K562 (cell line): ENCODE measurements at regions not wholly inside any gene's neighbourhood (a gene's known extent, or its start where the extent isn't known, plus 50 kb on each side); places are given as distances from the start of the nearest gene placed in this dataset.

ENCODE experiments used
- ATAC-seq: fragments of 200-7000 bp; cut with Tn5 transposase; 3 replicates; pipeline ENCODE4 v1.9.1; 2020; ENCODE audit warnings: moderate library complexity
- BruUV-seq: library from RNA; stranded (reverse); fragments of 400-500 nt; replicated peaks from 2 replicates; lab custom pipeline; 2021; lab: Mats Ljungman, UMichigan
- CTCF ChIA-PET: fragments of 300-600 bp; formaldehyde crosslinking; extraction: SDS; loops from one replicate; lab custom pipeline; 2021; ENCODE audit warnings: low intra/inter-chr PET ratio; lab: Yijun Ruan, JAX
- POLR2A ChIA-PET: fragments of 300-600, 350-650 bp; sonication (Branson Sonifier 250); formaldehyde crosslinking; extraction: SDS; loops from one replicate; lab custom pipeline; 2021; ENCODE audit warnings: antibody characterized with exemption, inconsistent platforms; lab: Yijun Ruan, JAX
- DNase-seq, 4 experiments: peaks; one replicate each; pipeline versions ENCODE4 v3.0.0 to v3.0.0-alpha.2; 2011 to 2018; ENCODE audit warnings: low spot score in 3 of 4, mixed read lengths in 3 of 4; ENCODE audit errors: extremely low read depth in 1 of 4
- FAIRE-seq: peaks from 2 replicates; lab custom pipeline; 2011; peaks lifted over from hg19 to GRCh38; lab: Jason Lieb, UNC
- H2AFZ ChIP-seq: 2 replicates; pipeline ENCODE4 v1.6.0; 2011; ENCODE audit warnings: low read depth, low read length, control low read depth, inconsistent platforms
- H3K27ac ChIP-seq: fragments of 200-600 bp; 3 replicates; pipeline ENCODE4 v1.8.0; 2011; ENCODE audit warnings: low read depth, mild to moderate bottlenecking, control low read depth, inconsistent platforms, low read length, moderate library complexity, mixed read lengths; ENCODE audit errors: extremely low read depth
- H3K27me3 ChIP-seq, 2 experiments: fragments of 300-600 bp in 1 of 2; 2 replicates in 1 of 2; 3 replicates in 1 of 2; pipeline versions ENCODE4 v1.6.0 to v1.8.0; 2011; ENCODE audit warnings: inconsistent platforms in 2 of 2, low read length in 2 of 2, mild to moderate bottlenecking in 1 of 2, mixed read lengths in 1 of 2, moderate library complexity in 1 of 2; ENCODE audit not compliant: control insufficient read depth in 2 of 2, insufficient read depth in 2 of 2
- H3K36me3 ChIP-seq: fragments of 300-600 bp; 3 replicates; pipeline ENCODE4 v1.8.0; 2011; ENCODE audit warnings: mild to moderate bottlenecking, low read length, inconsistent platforms; ENCODE audit not compliant: control insufficient read depth, insufficient read depth
- H3K4me1 ChIP-seq, 2 experiments: fragments of 200-600 bp in 1 of 2; replicated peaks in 1 of 2; 2 replicates in 1 of 2; 3 replicates in 1 of 2; pipeline versions ENCODE4 v1.5.1 to v1.8.0; 2011; ENCODE audit warnings: inconsistent platforms in 2 of 2, low read length in 2 of 2, mild to moderate bottlenecking in 1 of 2, mixed read lengths in 1 of 2, moderate library complexity in 1 of 2; ENCODE audit not compliant: control insufficient read depth in 2 of 2, insufficient read depth in 2 of 2
- H3K4me2 ChIP-seq: 2 replicates; pipeline ENCODE4 v1.6.1; 2011; ENCODE audit warnings: low read length, control low read depth, inconsistent platforms, mixed read lengths; ENCODE audit not compliant: insufficient read depth
- H3K4me3 ChIP-seq: fragments of 200-600 bp; sonication (generic), shearing (Covaris generic); 2 replicates; pipeline ENCODE4 v1.5.1; 2016; ENCODE audit warnings: control low read depth, inconsistent platforms
- H3K79me2 ChIP-seq: fragments of 200-600 bp; 3 replicates; pipeline ENCODE4 v1.8.0; 2011; ENCODE audit warnings: low read length, inconsistent platforms; ENCODE audit not compliant: control insufficient read depth, insufficient read depth
- H3K9ac ChIP-seq, 2 experiments: 2 replicates each; pipeline versions ENCODE4 v1.6.0 to v1.6.1; 2011; ENCODE audit warnings: low read depth in 2 of 2, low read length in 2 of 2, control low read depth in 1 of 2, inconsistent platforms in 1 of 2, mild to moderate bottlenecking in 1 of 2, mixed read lengths in 1 of 2; ENCODE audit not compliant: insufficient read depth in 1 of 2
- H3K9me1 ChIP-seq: one replicate; pipeline ENCODE4 v1.6.0; 2011; ENCODE audit warnings: inconsistent platforms, mild to moderate bottlenecking, low read length, moderate library complexity; ENCODE audit not compliant: control insufficient read depth, insufficient read depth
- H3K9me3 ChIP-seq: replicated peaks from 2 replicates; pipeline ENCODE4 v1.5.1; 2011; ENCODE audit warnings: low read depth, low read length, inconsistent platforms; ENCODE audit not compliant: control insufficient read depth, insufficient read depth
- H4K20me1 ChIP-seq: replicated peaks from 2 replicates; pipeline ENCODE4 v1.6.1; 2011; ENCODE audit warnings: low read length, inconsistent platforms, mixed read lengths; ENCODE audit not compliant: control insufficient read depth, insufficient read depth
- REST ChIP-seq, 2 experiments: fragments of 450-650 bp; formaldehyde crosslinking in 1 of 2; IDR thresholded peaks; 2 replicates each; pipeline versions ENCODE4 v1.4.0 to v1.6.1; 2014 to 2020; ENCODE audit warnings: mild to moderate bottlenecking in 2 of 2, borderline replicate concordance in 1 of 2, low read depth in 1 of 2
- SRSF7 ChIP-seq: fragments of 200-400 bp; formaldehyde crosslinking; optimal IDR thresholded peaks from 2 replicates; pipeline ENCODE3; 2017; ENCODE audit warnings: mild to moderate bottlenecking, low read depth, low read length
- ZBTB11 ChIP-seq, 3 experiments: fragments of 200-800 bp in 1 of 3; fragments of 250-450 bp in 1 of 3; fragments of 450-650 bp in 1 of 3; sonication (Bioruptor Pico) in 1 of 3; sonication (Bioruptor generic) in 1 of 3; formaldehyde crosslinking in 1 of 3; IDR thresholded peaks; 2 replicates each; pipeline versions ENCODE4 v1.6.1 to v1.8.0; 2016 to 2022; ENCODE audit warnings: mild to moderate bottlenecking in 2 of 3, missing genetic modification characterization in 2 of 3, missing compliant biosample characterization in 1 of 3, moderate library complexity in 1 of 3
- WGBS: fragments of 100-300 bp; shearing (Covaris generic); methylation state at CpG from one replicate; pipeline ENCODE4 v1.1.6; 2016; ENCODE audit warnings: low coverage, mixed read lengths; ENCODE audit not compliant: insufficient coverage; ENCODE audit errors: missing lambda C conversion rate; 5-methylcytosine and 5-hydroxymethylcytosine counted together
- in situ Hi-C: fragments of 300-500 bp; cut with MboI; formaldehyde crosslinking; loops from 4 replicates; pipeline ENCODE4 v1.15.0; 2018; ENCODE audit warnings: inconsistent platforms, mixed read lengths
- intact Hi-C: fragments of 100-400 bp; cut with micrococcal nuclease; formaldehyde crosslinking; loops from 2 replicates; pipeline ENCODE4 v1.14.2; 2022

GRCh38 chr20:47957135-47957534, 171.9 kb upstream of the SULF2 start:
- H3K4me1 ChIP-seq, result no peaks in the 10 kb centered on the region
- DNase-seq (no peak), FAIRE-seq (no peak), ATAC-seq (no peak)
- no peak overlapping the region for H3K27ac ChIP-seq
- in situ Hi-C loops, result no loop called here
- WGBS, result under 1% methylated on average over 11 of the region's 11 CpGs
- no peak overlapping the region for H3K4me2 ChIP-seq
- no peak overlapping the region for H2AFZ ChIP-seq
- peaks cover 12 to 36% of the 10 kb centered on the region in 2 experiments; a peak in 4 of 5 replicates for H3K27me3 ChIP-seq
- H4K20me1 ChIP-seq, result 0 out of 2 replicates have a peak, but pooled peaks cover 9% of the 10 kb centered on the region
- ChIA-PET POLR2A (interaction anchor here (1.0 kb wide), 1 partner anchor 15 kb away, joined by 3 read pairs; no protein-coding TSS in a partner anchor), CTCF (no interaction called here)
- H3K9me3 ChIP-seq, result no peaks in the 10 kb centered on the region
- TF ChIP-seq ZBTB11 (CRISPR knock-in tag; IDR thresholded peaks at IDR 0.05) (peak in 1 of 3 experiments; percentile 14; a peak in 1 of 6 replicates), SRSF7 (no peak), REST (IDR thresholded peaks at IDR 0.05; ENCODE audit: borderline replicate concordance) (peak; percentile 53), REST (CRISPR knock-in tag; IDR thresholded peaks at IDR 0.05; ENCODE audit: low read depth) (no peak)
- no peak overlapping the region for H3K4me3 ChIP-seq
- no peaks in the 10 kb centered on the region for H3K79me2 ChIP-seq
- no peaks in the 10 kb centered on the region for H3K36me3 ChIP-seq
- no peak overlapping the region for H3K9ac ChIP-seq
- no peaks in the 10 kb centered on the region for H3K9me1 ChIP-seq
- no TSS peak for BruUV-seq
- intact Hi-C loops, result no loop called here
